ENCODE measurements at regions not wholly inside any gene's neighbourhood (a gene's known extent, or its start where the extent isn't known, plus 50 kb on each side); places are given as distances from the start of the nearest gene placed in this dataset.

DNA sequence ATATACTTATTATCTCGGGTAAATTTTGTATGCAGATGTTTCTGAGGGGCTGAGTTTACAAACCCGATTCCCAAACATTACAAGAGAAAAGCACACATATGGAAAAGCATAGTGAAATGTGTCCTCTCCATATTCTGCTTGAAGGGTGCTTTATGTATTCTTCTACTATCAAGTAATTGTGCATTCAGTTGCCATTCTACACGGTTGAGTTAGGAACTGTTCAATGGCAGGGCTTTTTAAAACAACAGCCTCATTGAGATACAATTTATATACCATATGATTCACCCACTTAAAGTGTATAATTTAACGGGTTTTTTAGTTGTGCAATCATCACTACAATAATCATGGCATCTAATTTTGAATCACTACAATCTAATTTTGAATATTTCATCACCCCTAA, 138.4 kb upstream of the DLGAP1 start:
- no peaks in the 10 kb centered on the region for H3K27me3 ChIP-seq (ENCODE audit: control insufficient read depth, insufficient read depth, low read length)
- ChIA-PET POLR2A (no interaction called here), CTCF (no interaction called here)
- TF ChIP-seq, protein P1, sequence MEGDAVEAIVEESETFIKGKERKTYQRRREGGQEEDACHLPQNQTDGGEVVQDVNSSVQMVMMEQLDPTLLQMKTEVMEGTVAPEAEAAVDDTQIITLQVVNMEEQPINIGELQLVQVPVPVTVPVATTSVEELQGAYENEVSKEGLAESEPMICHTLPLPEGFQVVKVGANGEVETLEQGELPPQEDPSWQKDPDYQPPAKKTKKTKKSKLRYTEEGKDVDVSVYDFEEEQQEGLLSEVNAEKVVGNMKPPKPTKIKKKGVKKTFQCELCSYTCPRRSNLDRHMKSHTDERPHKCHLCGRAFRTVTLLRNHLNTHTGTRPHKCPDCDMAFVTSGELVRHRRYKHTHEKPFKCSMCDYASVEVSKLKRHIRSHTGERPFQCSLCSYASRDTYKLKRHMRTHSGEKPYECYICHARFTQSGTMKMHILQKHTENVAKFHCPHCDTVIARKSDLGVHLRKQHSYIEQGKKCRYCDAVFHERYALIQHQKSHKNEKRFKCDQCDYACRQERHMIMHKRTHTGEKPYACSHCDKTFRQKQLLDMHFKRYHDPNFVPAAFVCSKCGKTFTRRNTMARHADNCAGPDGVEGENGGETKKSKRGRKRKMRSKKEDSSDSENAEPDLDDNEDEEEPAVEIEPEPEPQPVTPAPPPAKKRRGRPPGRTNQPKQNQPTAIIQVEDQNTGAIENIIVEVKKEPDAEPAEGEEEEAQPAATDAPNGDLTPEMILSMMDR (IDR thresholded peaks at IDR 0.05; ENCODE audit: low read depth, low read length): no peak
- peaks cover 15% of the 10 kb centered on the region for H3K9me3 ChIP-seq (ENCODE audit: control insufficient read depth, insufficient read depth, low read length)
- H3K27ac ChIP-seq (ENCODE audit: low read depth, low read length): no peak overlapping the region
- H3K4me3 ChIP-seq (ENCODE audit: low read depth, low read length): no peak overlapping the region
- no peak for DNase-seq (ENCODE audit: low read depth, low spot score)

DNA sequence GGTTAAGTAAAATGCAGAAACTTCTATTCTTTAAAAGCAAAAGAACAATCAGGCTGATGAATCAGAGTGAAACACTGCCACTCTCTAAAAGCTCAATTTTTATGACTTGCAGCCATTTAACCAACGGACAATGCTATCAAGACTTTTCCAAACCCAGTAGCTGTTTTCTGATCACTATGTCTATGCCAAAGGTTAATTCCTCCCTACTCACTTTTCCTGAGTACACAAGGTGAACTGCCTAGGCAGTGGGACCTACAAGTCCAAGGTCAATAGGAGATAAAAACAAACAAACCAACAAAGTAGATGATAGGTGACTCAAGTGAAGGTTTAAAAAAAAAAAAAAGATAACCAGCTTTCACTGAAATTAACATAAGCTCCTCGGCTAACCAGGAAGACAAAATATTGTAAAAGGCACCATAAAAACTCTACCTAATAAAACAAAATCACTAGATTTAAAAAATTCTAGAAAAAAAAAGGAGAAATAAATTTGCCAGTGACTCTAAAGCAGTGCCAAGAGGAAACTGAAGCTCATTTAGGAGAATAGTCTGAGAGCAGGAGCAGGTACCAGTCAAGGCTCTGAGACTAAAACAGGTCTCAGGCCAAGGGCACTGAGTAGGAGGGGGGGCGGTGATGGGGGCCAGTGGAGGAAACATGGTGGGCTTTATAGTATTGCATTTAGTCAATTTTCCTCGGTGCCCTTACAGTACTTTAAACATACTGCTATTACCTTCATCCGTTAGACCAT, 134.1 kb upstream of the DLGAP1 start:
- ChIA-PET POLR2A (no interaction called here), CTCF (no interaction called here)
- TF ChIP-seq, protein P1 (IDR thresholded peaks at IDR 0.05; ENCODE audit: low read depth, low read length): no peak
- Histone ChIP-seq H3K9me3 (ENCODE audit: control insufficient read depth, insufficient read depth, low read length) (peaks cover 15% of the 10 kb centered on the region), H3K4me3 (ENCODE audit: low read depth, low read length) (no peak overlapping the region), H3K27me3 (ENCODE audit: control insufficient read depth, insufficient read depth, low read length) (no peaks in the 10 kb centered on the region), H3K27ac (ENCODE audit: low read depth, low read length) (no peak overlapping the region)
- DNase-seq (ENCODE audit: low read depth, low spot score): no peak

DNA sequence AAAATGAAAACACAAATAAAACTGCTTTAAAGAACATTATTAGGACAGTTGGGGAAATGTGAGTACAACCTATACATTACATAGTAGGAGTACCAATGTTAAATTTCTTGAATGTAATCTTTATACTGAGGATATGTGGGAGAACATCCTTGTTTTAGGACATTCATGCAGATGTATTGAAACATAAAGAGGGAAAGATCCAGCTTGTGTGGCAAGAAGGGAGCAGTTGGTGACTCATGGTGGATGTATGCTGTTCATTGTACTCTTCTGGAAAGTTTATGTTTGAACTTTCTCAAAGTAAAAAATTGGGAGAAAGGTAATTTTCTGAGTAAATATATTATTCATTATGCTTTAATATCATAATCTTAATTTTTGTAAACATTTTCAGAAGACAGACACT, 132.1 kb upstream of the DLGAP1 start:
- ChIA-PET CTCF (no interaction called here), POLR2A (no interaction called here)
- H3K27ac ChIP-seq (ENCODE audit: low read depth, low read length): no peak overlapping the region
- TF ChIP-seq, protein P1 (IDR thresholded peaks at IDR 0.05; ENCODE audit: low read depth, low read length): no peak
- no peaks in the 10 kb centered on the region for H3K27me3 ChIP-seq (ENCODE audit: control insufficient read depth, insufficient read depth, low read length)
- H3K9me3 ChIP-seq (ENCODE audit: control insufficient read depth, insufficient read depth, low read length): peaks cover 15% of the 10 kb centered on the region
- H3K4me3 ChIP-seq (ENCODE audit: low read depth, low read length): no peak overlapping the region
- DNase-seq (ENCODE audit: low read depth, low spot score): no peak

DNA sequence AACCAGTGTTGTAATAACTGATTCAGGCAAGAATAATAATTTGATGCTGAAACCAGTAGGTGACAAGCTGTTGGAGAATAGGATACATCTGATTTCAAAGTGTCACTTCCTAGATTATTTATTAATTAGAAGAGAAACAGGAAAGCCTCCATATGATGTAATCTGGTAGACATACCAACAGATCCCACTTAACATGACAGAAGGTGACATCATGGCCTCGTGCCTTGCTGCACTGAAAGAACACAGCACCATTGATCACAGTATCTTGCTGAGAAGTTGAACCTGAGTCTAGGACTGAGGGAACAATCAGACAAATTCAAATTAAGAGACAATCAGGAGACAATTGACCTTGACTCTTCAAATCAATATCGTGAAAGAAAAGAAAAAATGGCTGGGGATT, 131.6 kb upstream of the DLGAP1 start:
- TF ChIP-seq, protein P1 (IDR thresholded peaks at IDR 0.05; ENCODE audit: low read depth, low read length): no peak
- ChIA-PET CTCF (no interaction called here), POLR2A (no interaction called here)
- H3K27me3 ChIP-seq (ENCODE audit: control insufficient read depth, insufficient read depth, low read length): no peaks in the 10 kb centered on the region
- H3K27ac ChIP-seq (ENCODE audit: low read depth, low read length): no peak overlapping the region
- H3K4me3 ChIP-seq (ENCODE audit: low read depth, low read length): no peak overlapping the region
- no peak for DNase-seq (ENCODE audit: low read depth, low spot score)
- peaks cover 12% of the 10 kb centered on the region for H3K9me3 ChIP-seq (ENCODE audit: control insufficient read depth, insufficient read depth, low read length)

DNA sequence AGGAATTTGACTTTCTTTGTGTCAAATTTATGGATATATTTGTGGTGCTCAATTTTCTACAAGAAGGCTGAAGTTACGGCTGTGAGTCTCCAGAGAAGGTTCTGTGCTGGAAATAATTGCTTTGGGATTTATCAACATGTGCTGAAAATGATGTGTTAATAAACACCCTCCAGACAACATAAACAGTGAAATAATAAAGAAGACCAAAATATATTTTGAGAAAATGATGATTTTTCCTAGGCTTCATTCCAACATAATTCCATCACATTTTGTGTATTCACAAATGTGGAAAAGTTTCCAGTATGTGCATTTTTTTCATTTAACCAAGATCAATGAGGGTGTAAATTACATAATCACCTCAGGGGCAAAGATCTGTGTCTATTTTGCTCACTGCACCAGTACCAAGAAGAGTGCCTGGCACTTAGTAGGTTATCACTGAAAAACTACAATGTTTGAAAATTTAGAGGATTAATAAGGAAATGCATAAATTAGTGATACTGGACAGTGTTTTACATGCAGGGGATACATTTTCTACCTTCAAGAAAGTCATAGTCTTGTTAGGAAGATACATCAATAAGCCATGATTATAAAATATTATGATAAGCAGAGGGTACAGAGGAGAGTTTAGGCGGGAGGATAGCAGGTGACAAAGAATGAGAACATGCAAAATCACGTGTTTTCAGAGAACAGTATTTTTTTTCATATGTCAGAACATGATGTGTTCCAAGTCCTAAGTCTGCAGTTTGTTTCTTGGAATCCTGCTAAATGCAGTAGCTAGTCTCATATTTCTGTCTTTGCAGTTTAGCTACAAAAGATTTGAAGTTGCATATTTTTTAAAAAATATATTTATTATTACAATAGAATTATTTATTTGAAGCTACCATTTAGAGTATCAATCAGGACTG, 127.6 kb upstream of the DLGAP1 start:
- TF ChIP-seq, protein P1 (IDR thresholded peaks at IDR 0.05; ENCODE audit: low read depth, low read length): no peak
- DNase-seq (ENCODE audit: low read depth, low spot score): no peak
- POLR2A ChIA-PET: no interaction called here
- H3K4me3 ChIP-seq (ENCODE audit: low read depth, low read length): no peak overlapping the region
- no peak overlapping the region for H3K27ac ChIP-seq (ENCODE audit: low read depth, low read length)
- CTCF ChIA-PET: interaction anchor here (0.7 kb wide), 1 partner anchor 356 kb away, joined by 3 read pairs; no protein-coding TSS in a partner anchor
- no peaks in the 10 kb centered on the region for H3K27me3 ChIP-seq (ENCODE audit: control insufficient read depth, insufficient read depth, low read length)
- peaks cover 6% of the 10 kb centered on the region for H3K9me3 ChIP-seq (ENCODE audit: control insufficient read depth, insufficient read depth, low read length)
